ENCODE measurements at regions not wholly inside any gene's neighbourhood (a gene's known extent, or its start where the extent isn't known, plus 50 kb on each side); places are given as distances from the start of the nearest gene placed in this dataset.
"Not testable (repeated sequence)": the region's sequence is repeated elsewhere in the genome, so short reads cannot be mapped to it uniquely, and the experiment has no call there.

DNA sequence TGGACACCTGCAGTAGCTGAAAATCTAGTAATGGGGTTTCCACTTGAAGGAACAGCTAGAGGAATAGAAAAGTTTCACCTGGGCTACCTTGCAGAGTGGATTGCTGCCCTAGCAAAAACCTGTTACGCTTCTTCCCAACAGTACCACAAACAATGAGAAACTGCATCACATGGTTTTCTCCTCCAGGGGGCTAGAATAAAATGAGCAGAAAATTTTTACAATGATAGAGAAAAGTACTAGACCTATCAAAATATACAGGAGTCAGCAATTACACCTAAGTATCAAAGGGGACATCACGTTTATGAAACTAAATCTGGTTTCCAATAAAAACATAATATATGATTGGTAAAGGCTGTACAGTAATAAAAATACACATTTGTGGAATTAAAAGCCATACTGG, 423.1 kb upstream of the PITX2 start:
- DNase-seq: no peak

DNA sequence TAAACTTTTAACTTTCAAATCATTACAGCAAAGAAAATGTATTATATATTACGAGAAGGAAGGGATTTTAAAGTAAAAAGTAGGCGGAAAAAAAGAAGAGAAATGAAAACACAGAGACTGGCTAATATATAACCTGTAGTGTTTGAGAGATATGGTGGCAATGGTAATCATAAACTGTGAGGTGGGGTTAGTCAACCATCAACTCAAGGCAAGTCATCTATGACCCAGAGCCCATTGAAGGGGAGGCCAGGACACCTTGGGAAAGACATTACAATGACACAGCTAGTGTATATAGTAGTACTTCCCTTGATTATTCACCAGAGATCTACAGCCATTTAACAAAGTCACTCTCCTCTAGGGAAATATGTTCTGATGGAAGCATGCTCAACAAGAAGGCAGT, 423.9 kb upstream of the PITX2 start:
- DNase-seq: no peak

DNA sequence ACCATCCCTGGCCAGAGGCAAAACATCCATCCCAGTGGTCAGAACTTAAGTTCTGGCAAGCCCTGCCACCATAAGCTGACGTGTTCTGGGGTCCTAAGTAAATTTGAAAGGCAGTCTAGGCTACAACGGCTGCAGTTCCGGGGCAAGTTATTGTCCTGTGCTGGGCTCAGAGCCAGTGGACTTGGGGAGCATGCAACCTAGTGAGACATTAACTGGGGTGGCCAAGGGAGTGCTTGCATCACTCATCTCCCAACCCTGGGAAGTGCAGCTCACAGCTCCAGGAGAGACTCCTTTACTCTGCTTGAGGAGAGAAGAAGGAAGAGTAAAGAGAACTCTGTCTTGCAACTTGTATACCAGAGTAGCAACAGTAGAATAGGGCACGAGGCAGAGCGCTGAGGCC, 425.4 kb upstream of the PITX2 start:
- no peak for DNase-seq

- DNase-seq: no peak
Observed at GRCh38 chr4:111064342-111064993, 441.6 kb upstream of the PITX2 start.

DNA sequence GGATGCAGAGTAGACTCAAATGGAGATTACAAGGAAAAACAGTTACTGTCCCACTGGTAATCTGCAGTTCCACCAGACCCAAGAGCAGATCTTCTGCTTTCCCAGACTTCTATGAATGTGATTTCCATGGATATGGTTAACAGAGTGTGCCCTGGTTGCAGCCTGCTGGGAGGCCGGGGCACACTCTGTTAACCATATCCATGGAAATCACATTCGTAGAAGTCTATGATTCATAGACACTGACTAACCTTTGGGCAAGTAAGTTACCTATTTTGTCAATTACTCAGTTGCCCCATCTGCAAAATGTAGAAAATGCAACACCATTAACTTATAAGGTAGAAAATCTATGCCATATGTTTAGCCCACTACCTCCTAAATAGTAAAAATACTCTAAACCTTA, 443.1 kb upstream of the PITX2 start:
- no peak for DNase-seq

DNA sequence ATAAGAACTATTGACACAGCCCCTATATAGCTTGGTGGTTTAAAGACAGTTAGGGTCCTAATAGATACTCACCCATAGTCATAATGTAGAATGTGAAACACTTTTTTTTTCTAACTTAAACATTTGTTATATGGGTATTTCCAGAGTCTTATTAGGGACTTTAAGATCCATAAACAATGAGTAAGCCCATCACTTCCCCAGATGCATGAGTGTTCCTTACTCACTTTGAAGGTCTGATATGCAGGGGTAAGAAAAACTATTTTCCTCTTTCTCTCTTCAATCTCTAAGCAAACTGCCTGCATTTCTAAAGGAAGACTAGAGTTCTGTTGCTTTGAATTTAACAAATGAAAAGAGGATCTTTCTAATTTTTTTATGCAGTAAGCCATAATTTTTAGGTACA, 443.6 kb upstream of the PITX2 start:
- no peak for DNase-seq

- no peak for DNase-seq
Observed at GRCh38 chr4:111066887-111067286, 444.0 kb upstream of the PITX2 start.

GRCh38 chr4:111068883-111069282, 446.0 kb upstream of the PITX2 start:
- no peak for DNase-seq

GRCh38 chr4:111070390-111070789, 447.5 kb upstream of the PITX2 start:
- DNase-seq: no peak

- DNase-seq: no peak
Observed at GRCh38 chr4:111074523-111075114, 451.7 kb upstream of the PITX2 start.

- not testable (repeated sequence) for DNase-seq
Observed at GRCh38 chr4:111076299-111076698, 453.4 kb upstream of the PITX2 start.

- DNase-seq: no peak
Observed at GRCh38 chr4:111108153-111108552, 485.3 kb upstream of the PITX2 start.

GRCh38 chr4:111113591-111113990, 490.7 kb upstream of the PITX2 start:
- DNase-seq: no peak

DNA sequence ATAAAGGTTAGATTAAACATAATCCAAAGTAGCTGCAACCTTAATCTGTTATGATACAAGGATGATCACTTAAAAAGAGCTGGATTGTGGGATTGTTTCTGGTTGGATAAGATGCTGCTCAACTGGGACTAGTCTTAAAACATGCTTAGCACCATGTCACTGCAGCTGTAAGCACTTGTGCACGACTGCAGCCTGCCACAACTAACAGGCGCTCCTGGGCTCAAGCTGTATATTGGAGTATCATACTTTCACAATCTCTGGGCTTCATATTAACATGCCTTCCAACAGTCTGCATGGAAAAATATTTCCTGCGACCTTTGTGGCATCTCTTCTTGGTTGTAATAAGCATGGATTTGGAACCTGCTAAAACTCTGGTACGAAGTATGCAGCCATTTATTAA, 493.0 kb upstream of the PITX2 start:
- DNase-seq: no peak

- DNase-seq: no peak
Observed at GRCh38 chr4:111120191-111120590, 497.3 kb upstream of the PITX2 start.

DNA sequence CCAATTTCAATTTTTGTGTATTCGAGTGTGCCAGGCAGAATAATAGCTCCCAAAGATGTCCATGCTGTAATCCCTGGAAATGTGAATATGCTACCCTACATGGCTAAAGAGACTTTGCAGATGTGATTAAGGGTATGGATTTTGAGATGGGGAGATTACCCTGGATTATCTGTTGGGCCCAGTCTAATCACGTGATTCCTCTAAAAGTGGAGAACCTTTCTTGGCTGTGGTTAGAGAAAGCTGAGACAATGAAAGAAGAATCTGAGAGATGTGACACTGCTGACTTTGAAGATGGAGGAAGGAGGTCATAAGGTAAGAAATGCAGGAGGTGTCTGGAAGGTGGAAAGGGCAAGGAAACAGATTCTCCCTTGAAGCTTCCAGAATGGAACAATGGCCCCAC, 503.5 kb upstream of the PITX2 start:
- DNase-seq: no peak

DNA sequence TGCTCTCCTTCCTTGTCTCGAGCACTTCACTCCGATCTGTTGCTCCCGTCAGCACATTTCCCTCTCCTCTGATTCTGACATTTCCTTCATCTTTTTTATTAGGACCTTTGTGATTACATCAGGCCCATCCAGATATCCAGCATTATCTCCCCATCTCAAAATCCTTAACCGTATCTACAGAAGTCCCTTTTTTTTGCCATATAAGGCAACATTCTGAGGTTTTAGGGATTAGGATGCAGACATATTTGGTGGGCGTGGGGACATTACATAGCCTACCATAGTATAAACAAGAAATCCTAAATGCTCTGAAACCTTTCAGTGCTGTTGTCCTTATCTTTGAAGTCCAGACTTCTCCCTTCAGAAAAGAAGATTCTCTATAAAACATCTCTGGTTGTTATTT, 505.0 kb upstream of the PITX2 start:
- DNase-seq: no peak

DNA sequence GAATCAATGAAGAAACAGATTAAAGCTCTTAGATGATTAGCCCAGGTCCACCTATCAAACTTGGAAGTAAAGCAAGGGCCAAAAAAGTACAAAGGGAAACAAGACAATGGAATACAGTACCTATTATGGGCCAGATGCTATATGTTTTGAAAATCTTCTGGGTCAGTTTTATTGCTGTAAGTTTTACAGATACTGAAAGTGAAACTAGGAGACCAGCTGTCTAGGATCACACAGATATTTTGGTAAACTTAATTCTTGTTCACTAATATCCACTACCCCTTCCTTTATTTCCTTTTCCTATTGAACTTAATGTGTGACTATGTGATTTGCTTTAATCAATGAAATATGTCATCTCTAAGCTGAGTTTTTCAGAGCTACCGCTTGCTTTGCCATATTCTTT, 505.4 kb upstream of the PITX2 start:
- no peak for DNase-seq

DNA sequence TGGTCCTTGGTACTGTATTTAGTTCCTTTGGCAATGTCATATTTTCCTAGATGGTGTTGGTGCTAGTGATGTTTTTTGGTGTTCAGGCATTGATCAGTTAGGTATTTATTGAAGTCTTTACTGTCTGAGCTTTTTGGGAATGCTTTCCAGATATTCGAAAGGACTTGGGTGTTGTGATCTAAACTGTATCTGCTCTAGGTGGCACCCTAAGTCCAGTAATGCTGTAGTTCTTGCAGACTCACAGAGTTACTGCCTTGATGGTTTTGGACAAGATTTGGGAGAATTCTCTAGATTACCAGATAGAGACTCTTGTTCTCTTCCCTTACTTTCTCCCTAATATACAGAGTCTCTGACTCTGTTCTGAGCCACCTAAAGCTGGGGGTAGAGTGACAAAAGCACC, 513.6 kb upstream of the PITX2 start:
- no peak for DNase-seq

- no peak for DNase-seq
Observed at GRCh38 chr4:111136967-111137366, 514.1 kb upstream of the PITX2 start.

DNA sequence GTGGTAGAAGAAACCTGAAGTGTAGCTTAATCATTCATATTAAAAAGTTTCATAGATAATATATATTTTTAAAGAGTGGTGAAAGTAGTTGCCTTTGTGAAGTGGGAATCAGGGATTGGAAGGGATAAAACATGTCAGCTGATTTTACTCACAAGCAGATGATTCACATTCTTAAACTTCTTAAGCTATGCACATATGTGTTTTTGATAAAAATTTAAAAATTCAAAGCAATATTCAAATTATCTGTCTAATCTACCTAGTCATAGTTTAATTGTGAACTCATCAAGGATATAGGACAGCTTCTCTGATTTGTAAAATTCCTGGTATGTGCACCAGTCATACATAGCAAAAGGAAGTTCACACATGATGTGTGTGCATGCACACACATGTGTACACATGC, 520.6 kb upstream of the PITX2 start:
- DNase-seq: no peak

- DNase-seq: no peak
Observed at GRCh38 chr4:111154934-111155333, 532.1 kb upstream of the PITX2 start.

DNA sequence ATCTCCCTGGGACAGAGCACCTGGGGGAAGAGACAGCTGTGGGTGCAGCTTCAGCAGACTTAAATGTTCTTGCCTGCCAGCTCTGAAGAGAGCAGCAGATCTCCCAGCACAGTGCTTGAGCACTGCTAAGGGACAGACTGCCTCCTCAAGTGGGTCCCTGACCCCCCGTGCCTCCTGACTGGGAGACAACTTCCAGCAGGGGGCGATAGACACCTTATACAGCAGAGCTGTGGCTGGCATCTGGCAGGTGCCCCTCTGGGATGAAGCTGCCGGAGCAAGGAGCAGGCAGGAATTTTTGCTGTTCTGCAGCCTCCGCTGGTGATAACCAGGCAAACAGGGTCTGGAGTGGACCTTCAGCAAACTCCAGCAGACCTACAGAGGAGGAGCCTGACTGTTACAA, 541.7 kb upstream of the PITX2 start:
- not testable (repeated sequence) for DNase-seq

DNA sequence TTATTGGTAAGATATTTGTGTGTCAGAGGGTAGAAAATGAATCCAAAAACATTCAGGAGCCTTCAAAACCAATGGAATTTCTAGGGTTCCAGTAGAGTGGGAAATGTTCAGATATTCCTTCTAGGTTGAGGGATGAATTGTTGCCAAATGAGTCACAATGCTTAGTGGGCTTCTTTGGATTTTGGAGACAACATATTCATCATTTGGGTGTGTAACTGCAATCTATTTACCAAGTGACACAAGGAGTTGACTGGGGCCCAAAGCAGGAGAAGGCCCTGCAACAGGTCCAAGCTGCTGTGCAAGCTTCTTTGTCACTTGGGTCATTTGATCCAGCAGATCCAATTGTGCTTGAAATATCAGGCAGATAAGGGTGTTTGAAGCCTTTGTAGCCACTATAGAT, 551.5 kb upstream of the PITX2 start:
- DNase-seq: no peak

DNA sequence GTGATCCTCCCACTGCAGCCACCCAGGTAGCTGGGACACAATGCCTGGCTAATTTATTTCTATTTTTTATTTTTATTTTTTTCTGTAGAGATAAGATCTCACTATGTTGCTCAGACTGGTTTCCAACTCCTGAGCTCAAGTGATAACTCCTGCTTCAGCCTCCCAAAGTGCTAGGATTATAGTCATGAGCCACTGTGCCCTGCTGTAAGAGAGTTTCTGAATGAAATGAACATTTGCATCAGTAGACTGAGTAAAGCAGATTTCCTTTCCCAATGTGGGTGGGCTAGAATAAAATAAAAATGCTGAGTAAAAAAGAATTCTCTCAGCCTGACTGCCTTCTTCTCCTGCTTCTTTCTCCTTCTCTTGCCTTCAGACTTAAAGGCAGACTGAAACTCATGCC, 555.4 kb upstream of the PITX2 start:
- no peak for DNase-seq
